SK-N-SH treated with all-trans-retinoic acid at 6 μM for 48 hours (cell line): ENCODE measurements at regions not wholly inside any gene's neighbourhood (a gene's known extent, or its start where the extent isn't known, plus 50 kb on each side); places are given as distances from the start of the nearest gene placed in this dataset.

Experiments
- CSDC2 ChIP-seq: fragments of 250-450 bp; sonication (Bioruptor Pico); IDR thresholded peaks from 2 replicates; pipeline ENCODE4 v1.5.0; 2020; ENCODE audit warnings: mild to moderate bottlenecking, moderate library complexity
- CSRNP3 ChIP-seq: fragments of 250-450 bp; sonication (Bioruptor Pico); IDR thresholded peaks from 2 replicates; pipeline ENCODE4 v1.5.1; 2021; ENCODE audit warnings: mild to moderate bottlenecking, moderate library complexity
- ESRRG ChIP-seq: fragments of 250-450 bp; sonication (Bioruptor Pico); IDR thresholded peaks from 2 replicates; pipeline ENCODE4 v1.6.1; 2021; ENCODE audit warnings: mild to moderate bottlenecking
- GLIS3 ChIP-seq: fragments of 250-450 bp; sonication (Bioruptor Pico); IDR thresholded peaks from 2 replicates; pipeline ENCODE4 v1.5.0; 2020; ENCODE audit warnings: mild to moderate bottlenecking, moderate library complexity
- OSR1 ChIP-seq: fragments of 250-450 bp; sonication (Bioruptor Pico); IDR thresholded peaks from 2 replicates; pipeline ENCODE4 v1.8.0; 2022; ENCODE audit warnings: moderate library complexity, mild to moderate bottlenecking, inconsistent platforms
- TOX ChIP-seq: fragments of 250-450 bp; sonication (Bioruptor Pico); IDR thresholded peaks from 2 replicates; pipeline ENCODE4 v1.8.0; 2021; ENCODE audit warnings: mild to moderate bottlenecking, moderate library complexity, borderline replicate concordance

GRCh38 chr12:38411946-38412345, 95.4 kb downstream of the ALG10B start:
- TF ChIP-seq OSR1, result no peak
- no peak for TF ChIP-seq GLIS3
- no peak for TF ChIP-seq CSDC2 (CRISPR knock-in tag)
- no peak for TF ChIP-seq TOX
- TF ChIP-seq ESRRG (CRISPR knock-in tag), result no peak
- no peak for TF ChIP-seq CSRNP3 (CRISPR knock-in tag)
